ENCODE measurements at regions not wholly inside any gene's neighbourhood (a gene's known extent, or its start where the extent isn't known, plus 50 kb on each side); places are given as distances from the start of the nearest gene placed in this dataset.

GRCh38 chr18:47317824-47318508 lies 66.5 kb upstream of the SKOR2 start:
- H3K9me3 ChIP-seq (ENCODE audit: insufficient read depth, low read length, severe bottlenecking), result no peaks in the 10 kb centered on the region
- no peaks in the 10 kb centered on the region for H4K20me1 ChIP-seq (ENCODE audit: insufficient read depth, low read length)
- TF ChIP-seq EZH2 (IDR thresholded peaks at IDR 0.05; ENCODE audit: borderline replicate concordance, low read depth, low read length, severe bottlenecking) (no peak), CTCF (IDR thresholded peaks at IDR 0.05; ENCODE audit: borderline replicate concordance, extremely low read depth, low read length, poor library complexity, severe bottlenecking) (no peak)
- H2AFZ ChIP-seq (ENCODE audit: low read depth, low read length), result no peak overlapping the region
- H3K36me3 ChIP-seq (ENCODE audit: insufficient read depth, low read length), result no peaks in the 10 kb centered on the region
- no peak overlapping the region for H3K4me2 ChIP-seq (ENCODE audit: insufficient read depth, low read length)
- peaks cover 17% of the 10 kb centered on the region for H3K27me3 ChIP-seq (ENCODE audit: insufficient read depth, low read length, poor library complexity)
- H3K27ac ChIP-seq (ENCODE audit: low read length), result no peak overlapping the region
- H3K4me1 ChIP-seq (ENCODE audit: insufficient read depth, low read length), result no peaks in the 10 kb centered on the region
- DNase-seq (no peak), ATAC-seq (ENCODE audit: insufficient read depth, low read depth) (no peak)
- no peak overlapping the region for H3K4me3 ChIP-seq (ENCODE audit: low read depth in 1 of 2, low read length in 2 of 2)
- no peaks in the 10 kb centered on the region for H3K79me2 ChIP-seq (ENCODE audit: insufficient read depth, low read length)
- H3K9ac ChIP-seq (ENCODE audit: low read depth, low read length), result no peak overlapping the region

GRCh38 chr18:47316924-47317323 lies 65.5 kb upstream of the SKOR2 start:
- H3K27ac ChIP-seq (ENCODE audit: low read length), result no peak overlapping the region
- TF ChIP-seq EZH2 (IDR thresholded peaks at IDR 0.05; ENCODE audit: borderline replicate concordance, low read depth, low read length, severe bottlenecking) (no peak), CTCF (IDR thresholded peaks at IDR 0.05; ENCODE audit: borderline replicate concordance, extremely low read depth, low read length, poor library complexity, severe bottlenecking) (no peak)
- H3K9me3 ChIP-seq (ENCODE audit: insufficient read depth, low read length, severe bottlenecking), result no peaks in the 10 kb centered on the region

GRCh38 chr18:47313901-47314300 lies 62.4 kb upstream of the SKOR2 start:
- peaks cover 25% of the 10 kb centered on the region for H3K27me3 ChIP-seq (ENCODE audit: insufficient read depth, low read length, poor library complexity)
- ATAC-seq (ENCODE audit: insufficient read depth, low read depth) (no peak), DNase-seq (no peak)
- no peak overlapping the region for H3K9ac ChIP-seq (ENCODE audit: low read depth, low read length)
- H2AFZ ChIP-seq (ENCODE audit: low read depth, low read length), result no peak overlapping the region
- H4K20me1 ChIP-seq (ENCODE audit: insufficient read depth, low read length), result no peaks in the 10 kb centered on the region
- no peak overlapping the region for H3K27ac ChIP-seq (ENCODE audit: low read length)
- no peaks in the 10 kb centered on the region for H3K4me1 ChIP-seq (ENCODE audit: insufficient read depth, low read length)
- no peak overlapping the region for H3K4me3 ChIP-seq (ENCODE audit: low read depth in 1 of 2, low read length in 2 of 2)
- no peaks in the 10 kb centered on the region for H3K79me2 ChIP-seq (ENCODE audit: insufficient read depth, low read length)
- H3K9me3 ChIP-seq (ENCODE audit: insufficient read depth, low read length, severe bottlenecking), result no peaks in the 10 kb centered on the region
- H3K4me2 ChIP-seq (ENCODE audit: insufficient read depth, low read length), result no peak overlapping the region
- H3K36me3 ChIP-seq (ENCODE audit: insufficient read depth, low read length), result no peaks in the 10 kb centered on the region
- no peak for TF ChIP-seq CTCF (IDR thresholded peaks at IDR 0.05; ENCODE audit: borderline replicate concordance, extremely low read depth, low read length, poor library complexity, severe bottlenecking)
- TF ChIP-seq EZH2 (IDR thresholded peaks at IDR 0.05; ENCODE audit: borderline replicate concordance, low read depth, low read length, severe bottlenecking), result no peak

More at GRCh38 chr18:47316924-47317323, 65.5 kb upstream of the SKOR2 start:
- H4K20me1 ChIP-seq (ENCODE audit: insufficient read depth, low read length), result no peaks in the 10 kb centered on the region
- H3K79me2 ChIP-seq (ENCODE audit: insufficient read depth, low read length), result no peaks in the 10 kb centered on the region
- no peaks in the 10 kb centered on the region for H3K4me1 ChIP-seq (ENCODE audit: insufficient read depth, low read length)
- no peak overlapping the region for H2AFZ ChIP-seq (ENCODE audit: low read depth, low read length)
- H3K4me2 ChIP-seq (ENCODE audit: insufficient read depth, low read length), result no peak overlapping the region
- H3K4me3 ChIP-seq (ENCODE audit: low read depth in 1 of 2, low read length in 2 of 2), result no peak overlapping the region
- H3K9ac ChIP-seq (ENCODE audit: low read depth, low read length), result no peak overlapping the region
- peaks cover 23% of the 10 kb centered on the region for H3K27me3 ChIP-seq (ENCODE audit: insufficient read depth, low read length, poor library complexity)
- DNase-seq (no peak), ATAC-seq (ENCODE audit: insufficient read depth, low read depth) (no peak)
- H3K36me3 ChIP-seq (ENCODE audit: insufficient read depth, low read length), result no peaks in the 10 kb centered on the region

Measured in DND-41 (cell line).